ENCODE measurements at regions not wholly inside any gene's neighbourhood (a gene's known extent, or its start where the extent isn't known, plus 50 kb on each side); places are given as distances from the start of the nearest gene placed in this dataset.

DNA sequence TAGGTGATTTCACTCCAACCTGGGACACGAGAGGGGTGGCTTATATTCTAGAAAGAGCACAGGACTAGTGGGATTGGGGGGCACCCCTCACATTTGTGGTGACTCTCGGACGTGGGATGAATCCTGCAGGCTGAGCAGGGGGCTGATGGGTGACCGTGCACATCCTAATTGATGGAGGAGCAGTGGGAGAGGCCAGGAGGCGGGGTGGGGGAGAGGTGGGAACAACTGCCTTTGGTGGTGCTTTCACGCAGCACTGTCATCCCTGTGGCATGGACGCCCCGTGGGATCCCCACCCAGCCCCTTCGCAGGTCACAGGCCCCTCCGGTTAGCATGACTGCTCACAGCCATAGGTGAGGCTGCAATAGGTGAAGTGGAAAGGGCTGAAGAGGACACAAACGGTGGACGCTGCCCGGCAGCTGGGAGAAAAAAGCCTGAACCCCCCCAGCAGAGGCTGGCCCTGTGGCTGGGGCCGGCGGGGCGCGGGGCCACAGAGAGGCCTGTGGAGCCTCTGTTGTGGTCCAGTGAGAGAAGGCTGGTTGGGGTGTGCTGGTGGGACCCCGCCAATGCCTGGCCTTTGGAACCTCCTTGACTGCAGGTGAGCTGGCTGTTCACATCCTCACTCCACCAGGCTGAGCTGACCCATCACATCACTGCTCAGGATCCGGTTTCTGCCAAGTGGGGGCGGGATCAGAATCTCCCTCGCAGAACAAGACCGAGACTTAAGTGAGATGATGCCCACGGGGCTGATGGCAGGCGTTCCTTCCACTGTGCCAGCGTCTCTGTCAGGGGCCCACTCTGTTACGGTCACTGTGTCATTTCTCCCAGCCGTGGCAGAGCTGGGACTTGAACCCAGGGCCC lies 325.4 kb downstream of the TEX29 start:
- no peaks in the 10 kb centered on the region for H3K36me3 ChIP-seq (ENCODE audit: insufficient read depth, low read length)
- no peak overlapping the region for H3K4me3 ChIP-seq (ENCODE audit: low read length)
- H3K27me3 ChIP-seq (ENCODE audit: insufficient read depth, low read depth, low read length), result no peaks in the 10 kb centered on the region
- TF ChIP-seq EP300 (conservative IDR thresholded peaks at IDR 0.05; ENCODE audit: poor library complexity, severe bottlenecking) (no peak), RAD21 (conservative IDR thresholded peaks at IDR 0.05) (no peak), TAF1 (IDR thresholded peaks at IDR 0.05; ENCODE audit: low read depth) (no peak), EZH2 (IDR thresholded peaks at IDR 0.05; ENCODE audit: borderline replicate concordance, insufficient read depth, low read length, poor library complexity, severe bottlenecking) (no peak), POLR2AphosphoS5 (IDR thresholded peaks at IDR 0.05) (no peak), SMC3 (conservative IDR thresholded peaks at IDR 0.05; ENCODE audit: poor library complexity) (no peak), MXI1 (conservative IDR thresholded peaks at IDR 0.05; ENCODE audit: poor library complexity, severe bottlenecking) (no peak)
- TF ChIP-seq, protein P1, sequence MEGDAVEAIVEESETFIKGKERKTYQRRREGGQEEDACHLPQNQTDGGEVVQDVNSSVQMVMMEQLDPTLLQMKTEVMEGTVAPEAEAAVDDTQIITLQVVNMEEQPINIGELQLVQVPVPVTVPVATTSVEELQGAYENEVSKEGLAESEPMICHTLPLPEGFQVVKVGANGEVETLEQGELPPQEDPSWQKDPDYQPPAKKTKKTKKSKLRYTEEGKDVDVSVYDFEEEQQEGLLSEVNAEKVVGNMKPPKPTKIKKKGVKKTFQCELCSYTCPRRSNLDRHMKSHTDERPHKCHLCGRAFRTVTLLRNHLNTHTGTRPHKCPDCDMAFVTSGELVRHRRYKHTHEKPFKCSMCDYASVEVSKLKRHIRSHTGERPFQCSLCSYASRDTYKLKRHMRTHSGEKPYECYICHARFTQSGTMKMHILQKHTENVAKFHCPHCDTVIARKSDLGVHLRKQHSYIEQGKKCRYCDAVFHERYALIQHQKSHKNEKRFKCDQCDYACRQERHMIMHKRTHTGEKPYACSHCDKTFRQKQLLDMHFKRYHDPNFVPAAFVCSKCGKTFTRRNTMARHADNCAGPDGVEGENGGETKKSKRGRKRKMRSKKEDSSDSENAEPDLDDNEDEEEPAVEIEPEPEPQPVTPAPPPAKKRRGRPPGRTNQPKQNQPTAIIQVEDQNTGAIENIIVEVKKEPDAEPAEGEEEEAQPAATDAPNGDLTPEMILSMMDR (IDR thresholded peaks at IDR 0.05; ENCODE audit: poor library complexity, severe bottlenecking), result no peak
- TF ChIP-seq, protein P2, sequence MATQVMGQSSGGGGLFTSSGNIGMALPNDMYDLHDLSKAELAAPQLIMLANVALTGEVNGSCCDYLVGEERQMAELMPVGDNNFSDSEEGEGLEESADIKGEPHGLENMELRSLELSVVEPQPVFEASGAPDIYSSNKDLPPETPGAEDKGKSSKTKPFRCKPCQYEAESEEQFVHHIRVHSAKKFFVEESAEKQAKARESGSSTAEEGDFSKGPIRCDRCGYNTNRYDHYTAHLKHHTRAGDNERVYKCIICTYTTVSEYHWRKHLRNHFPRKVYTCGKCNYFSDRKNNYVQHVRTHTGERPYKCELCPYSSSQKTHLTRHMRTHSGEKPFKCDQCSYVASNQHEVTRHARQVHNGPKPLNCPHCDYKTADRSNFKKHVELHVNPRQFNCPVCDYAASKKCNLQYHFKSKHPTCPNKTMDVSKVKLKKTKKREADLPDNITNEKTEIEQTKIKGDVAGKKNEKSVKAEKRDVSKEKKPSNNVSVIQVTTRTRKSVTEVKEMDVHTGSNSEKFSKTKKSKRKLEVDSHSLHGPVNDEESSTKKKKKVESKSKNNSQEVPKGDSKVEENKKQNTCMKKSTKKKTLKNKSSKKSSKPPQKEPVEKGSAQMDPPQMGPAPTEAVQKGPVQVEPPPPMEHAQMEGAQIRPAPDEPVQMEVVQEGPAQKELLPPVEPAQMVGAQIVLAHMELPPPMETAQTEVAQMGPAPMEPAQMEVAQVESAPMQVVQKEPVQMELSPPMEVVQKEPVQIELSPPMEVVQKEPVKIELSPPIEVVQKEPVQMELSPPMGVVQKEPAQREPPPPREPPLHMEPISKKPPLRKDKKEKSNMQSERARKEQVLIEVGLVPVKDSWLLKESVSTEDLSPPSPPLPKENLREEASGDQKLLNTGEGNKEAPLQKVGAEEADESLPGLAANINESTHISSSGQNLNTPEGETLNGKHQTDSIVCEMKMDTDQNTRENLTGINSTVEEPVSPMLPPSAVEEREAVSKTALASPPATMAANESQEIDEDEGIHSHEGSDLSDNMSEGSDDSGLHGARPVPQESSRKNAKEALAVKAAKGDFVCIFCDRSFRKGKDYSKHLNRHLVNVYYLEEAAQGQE (IDR thresholded peaks at IDR 0.05; ENCODE audit: borderline replicate concordance), result no peak
- H3K4me2 ChIP-seq (ENCODE audit: low read length), result no peak overlapping the region
- H3F3A ChIP-seq (ENCODE audit: insufficient read depth, low read length, poor library complexity, severe bottlenecking), result no peaks in the 10 kb centered on the region
- no peaks in the 10 kb centered on the region for H4K20me1 ChIP-seq (ENCODE audit: insufficient read depth)
- no peaks in the 10 kb centered on the region for H3K9me2 ChIP-seq (ENCODE audit: insufficient read depth, low read length)
- no peak overlapping the region for H3K27ac ChIP-seq (ENCODE audit: low read length)
- H3K79me2 ChIP-seq (replicated peaks; ENCODE audit: insufficient read depth, low read length), result no peaks in the 10 kb centered on the region
- no peak overlapping the region for H3K9ac ChIP-seq (ENCODE audit: low read length)
- no peaks in the 10 kb centered on the region for H3K9me3 ChIP-seq (ENCODE audit: low read length)
- no peak overlapping the region for H2AFZ ChIP-seq (ENCODE audit: low read depth, low read length)

GRCh38 chr13:111646456-111646855 lies 326.0 kb downstream of the TEX29 start:
- Histone ChIP-seq H3K4me3 (ENCODE audit: low read length) (no peak overlapping the region), H3K9me3 (ENCODE audit: low read length) (no peaks in the 10 kb centered on the region), H3K27ac (ENCODE audit: low read length) (no peak overlapping the region), H3K79me2 (replicated peaks; ENCODE audit: insufficient read depth, low read length) (no peaks in the 10 kb centered on the region), H3K9me2 (ENCODE audit: insufficient read depth, low read length) (no peaks in the 10 kb centered on the region), H3K27me3 (ENCODE audit: insufficient read depth, low read depth, low read length) (no peaks in the 10 kb centered on the region), H3K9ac (ENCODE audit: low read length) (no peak overlapping the region), H3K36me3 (ENCODE audit: insufficient read depth, low read length) (no peaks in the 10 kb centered on the region), H3F3A (ENCODE audit: insufficient read depth, low read length, poor library complexity, severe bottlenecking) (no peaks in the 10 kb centered on the region), H2AFZ (ENCODE audit: low read depth, low read length) (no peak overlapping the region), H3K4me2 (ENCODE audit: low read length) (no peak overlapping the region), H4K20me1 (ENCODE audit: insufficient read depth) (no peaks in the 10 kb centered on the region)
- no peak for TF ChIP-seq EP300 (conservative IDR thresholded peaks at IDR 0.05; ENCODE audit: poor library complexity, severe bottlenecking)
- TF ChIP-seq SMC3 (conservative IDR thresholded peaks at IDR 0.05; ENCODE audit: poor library complexity), result no peak
- TF ChIP-seq EZH2 (IDR thresholded peaks at IDR 0.05; ENCODE audit: borderline replicate concordance, insufficient read depth, low read length, poor library complexity, severe bottlenecking), result no peak
- no peak for TF ChIP-seq TAF1 (IDR thresholded peaks at IDR 0.05; ENCODE audit: low read depth)
- TF ChIP-seq, protein P1 (IDR thresholded peaks at IDR 0.05; ENCODE audit: poor library complexity, severe bottlenecking), result no peak
- TF ChIP-seq, protein P2 (IDR thresholded peaks at IDR 0.05; ENCODE audit: borderline replicate concordance), result no peak
- no peak for TF ChIP-seq MXI1 (conservative IDR thresholded peaks at IDR 0.05; ENCODE audit: poor library complexity, severe bottlenecking)
- no peak for TF ChIP-seq RAD21 (conservative IDR thresholded peaks at IDR 0.05)
- no peak for TF ChIP-seq POLR2AphosphoS5 (IDR thresholded peaks at IDR 0.05)
